NCI-H524 (cell line): ENCODE measurements at regions not wholly inside any gene's neighbourhood (a gene's known extent, or its start where the extent isn't known, plus 50 kb on each side); places are given as distances from the start of the nearest gene placed in this dataset.

ENCODE experiments used
- DNase-seq, 2 experiments: peaks; one replicate each; lab custom pipeline; 2025; lab: John Stamatoyannopoulos, UW

- no peak for DNase-seq
Observed at GRCh38 chr5:52725808-52726207, 61.9 kb upstream of the ITGA1 start.

DNA sequence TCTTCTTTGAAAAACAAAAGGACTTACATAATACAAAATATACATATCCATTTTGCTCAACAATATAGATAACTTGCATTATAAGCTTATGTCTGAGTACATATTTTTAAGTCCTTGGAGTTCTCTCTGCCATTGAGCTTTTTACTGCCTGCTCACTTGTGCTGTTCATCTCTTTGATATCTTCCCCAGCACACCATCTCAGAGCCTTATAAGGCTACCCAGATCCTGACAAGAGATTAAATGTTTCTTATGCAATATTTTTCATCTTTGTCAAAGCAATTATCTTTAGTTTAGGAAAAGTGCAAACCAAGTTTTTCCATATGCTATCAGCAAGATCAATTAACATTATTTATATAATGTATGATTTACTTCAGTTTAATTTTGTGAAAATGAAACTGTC, 60.7 kb upstream of the ITGA1 start:
- no peak for DNase-seq

DNA sequence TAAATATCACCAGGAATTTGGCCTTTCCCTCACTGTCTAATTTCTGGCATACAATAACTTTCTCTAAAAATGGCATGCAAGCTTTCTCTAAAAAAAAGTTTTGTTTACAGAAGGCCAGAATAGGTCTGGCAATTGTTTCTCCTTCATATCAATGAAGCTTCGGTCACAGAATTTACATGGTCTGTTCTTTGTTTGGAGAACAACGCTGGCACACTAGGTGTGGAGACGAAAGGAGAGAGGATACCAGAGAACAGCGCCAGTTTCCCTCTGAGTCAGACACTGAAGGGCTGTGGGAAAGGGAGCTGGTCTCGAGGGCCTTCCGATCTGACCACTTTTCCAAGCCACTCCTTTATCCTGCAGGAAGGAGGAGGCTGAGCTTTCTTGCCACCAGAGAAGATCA, 60.1 kb upstream of the ITGA1 start:
- DNase-seq = no peak

GRCh38 chr5:52728224-52728623, 59.5 kb upstream of the ITGA1 start:
- no peak for DNase-seq

DNA sequence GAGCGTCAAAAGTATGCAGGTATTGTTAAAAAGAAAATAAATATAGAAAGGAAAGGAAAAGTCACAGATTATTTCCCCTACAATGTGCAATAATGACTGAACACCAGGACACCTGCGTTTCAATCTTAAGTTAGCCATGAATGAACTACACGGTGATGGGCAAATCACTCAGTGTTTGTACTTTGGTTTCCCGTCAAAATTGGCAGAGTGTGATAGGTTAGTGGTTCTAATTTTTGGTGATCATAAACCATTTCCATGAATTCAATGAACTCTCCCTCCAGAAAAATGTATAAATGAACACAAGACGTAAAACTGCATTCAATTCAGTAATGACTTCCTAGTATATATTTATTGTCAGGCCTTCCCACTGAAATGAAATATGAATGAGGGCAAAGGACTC, 59.0 kb upstream of the ITGA1 start:
- no peak for DNase-seq

DNA sequence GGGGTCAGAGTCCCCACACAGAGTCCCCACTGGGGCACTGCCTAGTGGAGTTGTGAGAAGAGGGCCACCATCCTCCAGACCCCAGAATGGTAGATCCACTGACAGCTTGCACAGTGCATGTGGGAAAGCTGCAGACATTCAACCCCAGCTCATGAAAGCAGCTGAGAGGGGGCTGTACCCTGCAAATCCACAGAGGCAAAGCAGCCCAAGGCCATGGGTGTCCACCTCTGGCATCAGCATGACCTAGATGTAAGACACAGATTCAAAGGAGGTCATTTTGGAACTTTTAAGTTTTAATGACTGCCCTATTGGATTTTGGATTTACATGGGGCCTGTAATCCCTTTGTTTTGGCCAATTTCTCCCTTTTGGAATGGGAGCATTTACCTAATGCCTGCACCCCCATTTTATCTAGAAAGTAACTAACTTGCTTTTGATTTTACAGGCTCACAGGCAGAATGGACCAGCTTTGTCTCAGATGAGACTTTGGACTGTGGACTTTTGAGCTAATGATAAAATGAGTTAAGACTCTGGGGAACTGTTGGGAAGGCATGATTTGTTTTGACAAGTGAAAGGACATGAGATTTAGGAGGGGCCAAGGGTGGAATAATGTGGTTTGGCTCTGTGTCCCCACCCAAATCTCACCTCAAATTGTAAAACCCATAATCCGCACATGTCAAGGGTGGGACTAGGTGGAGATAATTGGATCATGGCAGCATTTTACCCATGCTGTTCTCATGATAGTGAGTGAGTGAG, 56.3 kb upstream of the ITGA1 start:
- no peak for DNase-seq

DNA sequence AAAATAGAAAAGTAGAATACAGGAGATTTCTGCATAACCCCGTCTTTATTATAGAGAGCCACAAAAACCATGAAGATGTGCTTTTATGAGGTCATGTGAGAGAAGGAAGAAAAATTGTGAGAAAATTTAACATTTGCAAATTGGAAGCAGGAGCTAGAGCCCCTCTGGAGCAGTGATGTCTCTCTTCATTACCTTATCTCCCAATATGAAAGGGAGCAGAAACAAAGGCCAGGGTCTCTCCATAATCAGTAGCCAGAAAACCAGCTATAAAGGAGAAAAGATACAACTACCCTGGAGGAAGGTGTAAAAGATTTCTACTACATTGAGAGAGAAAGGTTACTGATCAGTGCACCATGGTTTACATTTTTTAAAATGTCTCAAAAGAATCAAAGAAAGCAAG, 53.2 kb upstream of the ITGA1 start:
- DNase-seq = no peak

DNA sequence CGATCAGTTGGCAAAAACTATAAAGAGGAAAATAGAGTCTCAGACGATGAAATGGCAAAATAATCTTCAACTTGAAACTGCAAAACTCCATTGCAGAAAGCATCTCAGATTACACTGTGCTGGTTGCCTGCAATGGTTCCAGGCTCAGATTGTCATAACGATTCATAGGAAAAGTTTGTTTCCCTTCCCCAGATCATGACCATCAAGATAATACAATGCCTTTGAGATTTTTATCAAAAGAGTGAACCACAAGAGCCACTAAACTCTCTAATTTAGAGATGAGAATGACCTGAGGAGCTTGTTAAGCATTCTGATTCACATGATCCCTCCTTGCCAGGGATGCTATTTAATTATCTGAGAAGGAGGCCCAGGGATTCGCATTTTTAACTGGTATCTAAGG, 52.6 kb upstream of the ITGA1 start:
- DNase-seq = no peak
